Astrocyte of the cerebellum (primary cell): ENCODE measurements at regions not wholly inside any gene's neighbourhood (a gene's known extent, or its start where the extent isn't known, plus 50 kb on each side); places are given as distances from the start of the nearest gene placed in this dataset.

ENCODE experiments used
- DNase-seq: peaks from one replicate; pipeline ENCODE4 v3.0.0-alpha.2; 2011; ENCODE audit warnings: low read depth
- H3K4me3 ChIP-seq: 2 replicates; pipeline ENCODE4 v1.5.1; 2011; ENCODE audit warnings: mild to moderate bottlenecking, low read depth, low read length, moderate library complexity
- CTCF ChIP-seq: IDR thresholded peaks from 2 replicates; pipeline ENCODE4 v1.5.1; 2012; ENCODE audit warnings: low read length, low read depth, moderate library complexity, mild to moderate bottlenecking; ENCODE audit errors: missing control alignments
- in situ Hi-C: cut with HindIII; loops from 2 replicates; pipeline ENCODE4 v1.10.0; 2017; ENCODE audit warnings: low sequenced_read_pairs

GRCh38 chr3:186487819-186488218 is 56.4 kb downstream of the CRYGS start:
- in situ Hi-C loops: no loop called here
- no peak for TF ChIP-seq CTCF
- no peak overlapping the region for H3K4me3 ChIP-seq
- no peak for DNase-seq

GRCh38 chr3:186487037-186487436 is 57.1 kb downstream of the CRYGS start:
- H3K4me3 ChIP-seq: no peak overlapping the region
- in situ Hi-C loops: no loop called here
- no peak for TF ChIP-seq CTCF
- no peak for DNase-seq

GRCh38 chr3:186483611-186484340 is 60.4 kb downstream of the CRYGS start:
- in situ Hi-C loops: no loop called here
- no peak for DNase-seq
- no peak for TF ChIP-seq CTCF
- no peak overlapping the region for H3K4me3 ChIP-seq

- H3K4me3 ChIP-seq: no peak overlapping the region
- no peak for DNase-seq
- TF ChIP-seq CTCF: no peak
- in situ Hi-C loops: no loop called here
These were observed 62.7 kb downstream of the CRYGS start for GRCh38 chr3:186481526-186481925.

- in situ Hi-C loops: no loop called here
- no peak for DNase-seq
- no peak overlapping the region for H3K4me3 ChIP-seq
- TF ChIP-seq CTCF: no peak
These were observed 66.3 kb downstream of the CRYGS start for GRCh38 chr3:186477876-186478275.

- DNase-seq: no peak
- in situ Hi-C loops: no loop called here
- no peak overlapping the region for H3K4me3 ChIP-seq
- TF ChIP-seq CTCF: no peak
These were observed 67.1 kb downstream of the CRYGS start for GRCh38 chr3:186477033-186477432.
